NOMO-1 (cell line): ENCODE measurements at regions not wholly inside any gene's neighbourhood (a gene's known extent, or its start where the extent isn't known, plus 50 kb on each side); places are given as distances from the start of the nearest gene placed in this dataset.
"Not testable (repeated sequence)": the region's sequence is repeated elsewhere in the genome, so short reads cannot be mapped to it uniquely, and the experiment has no call there.

Source experiments
- DNase-seq, 2 experiments: peaks; one replicate each; lab custom pipeline; 2025; ENCODE audit not compliant: unreplicated experiment in 2 of 2; lab: John Stamatoyannopoulos, UW

GRCh38 chr22:22795639-22796038 lies 92.0 kb upstream of the IGLL5 start:
- not testable (repeated sequence) for DNase-seq

DNA sequence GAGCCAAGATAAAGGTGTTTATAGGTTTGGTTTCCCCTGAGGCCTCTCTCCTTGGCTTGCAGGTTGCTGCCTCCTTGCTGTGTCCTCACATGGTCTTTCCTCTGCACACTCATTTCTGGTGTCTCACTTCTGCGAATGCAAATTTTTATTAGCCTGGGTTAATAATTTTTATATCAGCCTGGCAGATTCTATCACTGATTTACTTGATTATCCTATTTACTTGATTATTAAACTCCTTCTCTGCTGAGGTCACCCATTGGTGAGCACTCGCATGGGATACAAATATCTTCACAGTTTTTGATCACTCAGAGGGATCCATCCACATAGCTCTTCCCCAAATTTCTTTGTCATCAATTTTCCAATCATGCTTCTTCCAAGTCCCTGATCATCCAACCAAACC lies 90.9 kb upstream of the IGLL5 start:
- DNase-seq = no peak

- DNase-seq = no peak
These were observed 89.4 kb upstream of the IGLL5 start for GRCh38 chr22:22798232-22798616.

DNA sequence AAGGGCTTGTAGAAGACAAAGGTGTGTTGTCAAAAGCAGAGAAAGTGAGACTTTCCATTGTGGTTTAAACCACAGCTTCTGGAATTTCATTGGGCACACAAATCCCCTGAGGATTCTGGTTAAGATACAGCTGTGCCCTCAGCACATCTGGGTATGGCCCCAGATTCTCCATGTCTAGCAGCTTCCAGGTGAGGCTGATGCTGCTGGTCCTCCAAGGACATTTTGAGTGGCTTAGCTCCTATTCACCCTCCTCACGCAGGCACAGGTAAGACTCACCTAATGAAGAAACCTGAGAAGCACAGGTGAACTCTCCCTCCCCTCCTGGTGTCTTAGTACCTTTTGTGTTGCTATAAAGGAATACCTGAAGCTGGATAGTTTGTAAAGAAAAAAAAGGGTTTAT lies 88.9 kb upstream of the IGLL5 start:
- no peak for DNase-seq

- no peak for DNase-seq
These were observed 88.1 kb upstream of the IGLL5 start for GRCh38 chr22:22799561-22799960.

GRCh38 chr22:22800716-22801115 lies 86.9 kb upstream of the IGLL5 start:
- no peak for DNase-seq

GRCh38 chr22:22802339-22802970 lies 85.2 kb upstream of the IGLL5 start:
- peak; percentile 52 to 66 for DNase-seq

- DNase-seq = no peak
These were observed 84.2 kb upstream of the IGLL5 start for GRCh38 chr22:22803285-22803853.

GRCh38 chr22:22810018-22810427 lies 77.6 kb upstream of the IGLL5 start:
- DNase-seq = no peak

DNA sequence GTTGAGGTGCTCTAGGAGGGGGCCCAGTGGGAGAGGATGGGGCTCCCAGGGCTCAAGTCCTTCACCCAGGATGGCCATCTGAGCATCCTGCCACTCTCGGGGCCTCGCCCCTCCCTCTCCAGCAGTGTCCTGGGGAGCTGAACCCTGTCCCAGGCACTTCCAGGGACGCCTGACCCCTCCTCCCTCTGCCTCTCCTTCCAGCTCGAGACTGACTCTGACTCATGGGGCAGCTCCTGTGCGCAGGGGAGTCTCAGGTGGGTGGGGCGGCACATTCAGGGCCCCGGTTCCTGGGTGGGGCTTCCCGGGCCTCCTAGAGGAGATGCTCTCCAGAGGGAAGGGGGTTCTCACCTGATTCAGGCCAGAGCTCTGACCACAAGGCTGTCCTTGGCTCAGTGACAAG lies 77.1 kb upstream of the IGLL5 start:
- no peak for DNase-seq

DNA sequence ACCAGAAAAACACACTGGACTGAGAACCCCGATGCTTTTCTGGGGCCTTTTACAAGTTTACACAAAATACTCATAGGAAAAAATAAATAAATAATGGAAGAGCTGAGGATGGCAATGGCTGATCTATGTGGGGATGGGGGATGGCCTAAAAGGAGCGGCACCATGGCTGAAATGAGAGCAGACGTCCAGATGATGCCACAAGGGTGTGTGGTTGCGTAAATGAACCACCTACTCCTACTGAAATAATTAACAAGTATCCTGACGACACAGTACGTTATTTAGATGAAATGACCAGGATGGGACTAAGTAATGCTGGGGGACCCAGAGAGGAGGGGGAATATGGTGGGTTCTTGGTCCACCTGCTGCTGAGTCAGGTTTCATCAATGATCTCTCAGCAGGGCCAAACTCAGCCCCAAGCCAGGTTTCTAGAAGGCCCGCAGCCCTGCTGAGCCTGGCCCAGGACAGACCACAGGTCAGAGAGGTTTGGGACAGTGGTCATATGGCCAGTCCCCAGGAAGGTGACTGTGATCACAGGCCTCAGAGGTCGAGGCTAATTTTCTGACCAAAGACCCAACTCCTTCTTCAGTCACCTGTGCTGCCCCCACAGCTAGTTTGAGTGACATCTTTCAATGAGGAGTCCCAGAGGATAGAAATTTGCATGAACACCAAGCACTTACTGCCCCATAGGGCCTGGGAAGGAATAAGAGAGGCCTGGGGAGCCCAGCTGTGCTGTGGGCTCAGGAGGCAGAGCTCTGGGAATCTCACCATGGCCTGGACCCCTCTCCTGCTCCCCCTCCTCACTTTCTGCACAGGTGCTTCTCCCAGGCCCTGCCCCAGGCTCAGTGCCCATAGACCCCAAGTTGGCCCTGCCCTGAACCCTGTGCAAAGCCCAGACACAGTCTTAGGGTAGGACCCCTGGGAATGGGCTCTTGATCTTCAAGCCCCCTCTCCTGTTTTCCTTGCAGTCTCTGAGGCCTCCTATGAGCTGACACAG lies 76.3 kb upstream of the IGLL5 start:
- DNase-seq = peak; percentile 9 to 38

GRCh38 chr22:22812031-22812905 lies 75.3 kb upstream of the IGLL5 start:
- peak; percentile 19 to 73 for DNase-seq

- no peak for DNase-seq
These were observed 74.2 kb upstream of the IGLL5 start for GRCh38 chr22:22813126-22814075.

GRCh38 chr22:22814666-22815396 lies 72.8 kb upstream of the IGLL5 start:
- DNase-seq = no peak

- DNase-seq = peak; percentile 83 to 99
These were observed 72.0 kb upstream of the IGLL5 start for GRCh38 chr22:22815397-22816170.

- DNase-seq = no peak
These were observed 71.5 kb upstream of the IGLL5 start for GRCh38 chr22:22816171-22816514.

- DNase-seq = no peak
These were observed 70.7 kb upstream of the IGLL5 start for GRCh38 chr22:22816766-22817410.
